Loucy (cell line): ENCODE measurements at regions not wholly inside any gene's neighbourhood (a gene's known extent, or its start where the extent isn't known, plus 50 kb on each side); places are given as distances from the start of the nearest gene placed in this dataset.

Experiments used
- CTCF ChIP-seq: fragments of 200-600 bp; sonication (generic); conservative IDR thresholded peaks from 2 replicates; pipeline ENCODE4 v1.5.1; 2014; ENCODE audit warnings: mild to moderate bottlenecking, antibody characterized with exemption, low read length
- EZH2phosphoT487 ChIP-seq: fragments of 200-600 bp; IDR thresholded peaks from 2 replicates; pipeline ENCODE4 v1.6.1; 2018; ENCODE audit warnings: antibody characterized with exemption, mild to moderate bottlenecking, moderate library complexity, borderline replicate concordance

- no peak for TF ChIP-seq CTCF
- TF ChIP-seq EZH2phosphoT487, result no peak
Measured at GRCh38 chr1:182251561-182251960, 140.0 kb downstream of the GLUL start.
